ENCODE measurements at regions not wholly inside any gene's neighbourhood (a gene's known extent, or its start where the extent isn't known, plus 50 kb on each side); places are given as distances from the start of the nearest gene placed in this dataset.

DNA sequence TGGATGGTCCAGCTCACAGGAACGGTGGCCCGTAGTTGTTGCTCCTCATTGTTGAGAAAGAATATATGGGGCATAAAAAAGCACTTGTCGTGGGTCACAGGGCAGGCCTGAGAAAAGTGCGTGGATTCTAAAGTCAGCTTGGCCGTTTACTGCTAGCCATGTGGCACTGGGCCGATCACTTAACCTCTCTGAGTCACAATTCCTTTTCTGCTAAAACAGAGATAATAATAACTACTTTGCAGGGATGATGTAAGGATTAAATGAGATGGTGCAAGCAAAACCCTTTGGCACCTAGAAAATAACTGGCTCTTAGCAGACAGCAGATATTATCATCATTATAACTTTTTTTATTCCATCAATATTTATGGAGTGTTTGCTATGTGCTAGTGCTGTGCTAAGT is 579.7 kb downstream of the CCDC171 start:
- DNase-seq (no peak), ATAC-seq (no peak)
- POLR2A ChIA-PET: no interaction called here
- Mint-ChIP-seq H3K27me3 (peaks cover 0 to 6% (median 0%) of the 10 kb centered on the region in 5 donors), H3K9me3 (no peaks in the 10 kb centered on the region), H3K4me3 (no peak overlapping the region), H3K27ac (no peak overlapping the region), H3K4me1 (peaks cover 3 to 9% (median 7%) of the 10 kb centered on the region in 4 donors), H3K36me3 (no peaks in the 10 kb centered on the region)

- Mint-ChIP-seq H3K36me3 (no peaks in the 10 kb centered on the region), H3K27ac (no peak overlapping the region), H3K4me1 (peaks cover 3 to 9% (median 7%) of the 10 kb centered on the region in 4 donors), H3K27me3 (peaks cover 0 to 6% (median 0%) of the 10 kb centered on the region in 5 donors), H3K9me3 (no peaks in the 10 kb centered on the region), H3K4me3 (no peak overlapping the region)
- ATAC-seq (no peak), DNase-seq (no peak)
- POLR2A ChIA-PET: no interaction called here
Measured at GRCh38 chr9:16133032-16133431, 580.2 kb downstream of the CCDC171 start.

- Mint-ChIP-seq H3K36me3 (no peaks in the 10 kb centered on the region), H3K4me3 (peak overlapping the region in 1 of 10 donors; percentile 39), H3K9me3 (no peaks in the 10 kb centered on the region), H3K27ac (no peak overlapping the region), H3K27me3 (peaks cover 0 to 6% (median 0%) of the 10 kb centered on the region in 5 donors), H3K4me1 (peaks cover 3 to 9% (median 6%) of the 10 kb centered on the region in 4 donors)
- POLR2A ChIA-PET: no interaction called here
- peak in 3 of 10 donors; percentile 13 to 33 (median 29) for DNase-seq
- ATAC-seq: peak; percentile 68 to 70
Measured at GRCh38 chr9:16133556-16134227, 580.8 kb downstream of the CCDC171 start.

GRCh38 chr9:16134351-16134750 is 581.5 kb downstream of the CCDC171 start:
- POLR2A ChIA-PET: no interaction called here
- peaks cover 0 to 6% (median 0%) of the 10 kb centered on the region in 5 donors for H3K27me3 Mint-ChIP-seq
- ATAC-seq (no peak), DNase-seq (no peak)
- H3K36me3 Mint-ChIP-seq: no peaks in the 10 kb centered on the region
- H3K4me3 Mint-ChIP-seq: no peak overlapping the region
- no peaks in the 10 kb centered on the region for H3K9me3 Mint-ChIP-seq
- H3K27ac Mint-ChIP-seq: no peak overlapping the region
- peaks cover 3 to 9% (median 6%) of the 10 kb centered on the region in 4 donors for H3K4me1 Mint-ChIP-seq

GRCh38 chr9:16135968-16136367 is 583.1 kb downstream of the CCDC171 start:
- Mint-ChIP-seq H3K27ac (no peak overlapping the region), H3K4me3 (no peak overlapping the region), H3K27me3 (peaks cover 0 to 7% (median 0%) of the 10 kb centered on the region in 5 donors), H3K36me3 (no peaks in the 10 kb centered on the region), H3K9me3 (no peaks in the 10 kb centered on the region), H3K4me1 (peaks cover 3 to 9% (median 6%) of the 10 kb centered on the region in 4 donors)
- DNase-seq: no peak
- no peak for ATAC-seq
- POLR2A ChIA-PET: no interaction called here

DNA sequence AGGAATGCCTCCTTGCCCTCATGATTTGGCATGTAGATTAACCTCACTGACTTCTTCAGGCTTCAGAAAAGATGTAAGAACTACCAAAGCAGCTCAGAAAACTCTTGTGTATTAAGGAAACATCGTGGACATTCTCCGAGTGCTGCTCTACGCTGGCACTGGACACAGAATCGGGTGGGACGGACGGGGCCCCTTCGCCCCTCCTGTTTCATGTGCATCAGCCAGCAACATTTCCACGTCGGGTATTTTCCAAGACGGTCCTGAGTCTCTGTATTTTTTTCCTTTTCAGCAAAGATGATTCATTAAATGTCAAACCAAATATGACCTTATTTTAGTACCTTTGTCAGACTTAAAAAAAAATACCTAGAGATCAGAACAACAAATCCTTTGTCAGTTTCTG is 583.6 kb downstream of the CCDC171 start:
- H3K36me3 Mint-ChIP-seq: no peaks in the 10 kb centered on the region
- no peak overlapping the region for H3K4me3 Mint-ChIP-seq
- DNase-seq: no peak
- POLR2A ChIA-PET: no interaction called here
- H3K27ac Mint-ChIP-seq: no peak overlapping the region
- peaks cover 3 to 9% (median 6%) of the 10 kb centered on the region in 4 donors for H3K4me1 Mint-ChIP-seq
- H3K9me3 Mint-ChIP-seq: no peaks in the 10 kb centered on the region
- no peak for ATAC-seq
- peaks cover 0 to 7% (median 0%) of the 10 kb centered on the region in 5 donors for H3K27me3 Mint-ChIP-seq

GRCh38 chr9:16136961-16137360 is 584.1 kb downstream of the CCDC171 start:
- ATAC-seq: no peak
- POLR2A ChIA-PET: no interaction called here
- Mint-ChIP-seq H3K27ac (no peak overlapping the region), H3K9me3 (no peaks in the 10 kb centered on the region), H3K27me3 (peaks cover 0 to 7% (median 0%) of the 10 kb centered on the region in 5 donors), H3K36me3 (no peaks in the 10 kb centered on the region), H3K4me1 (peaks cover 3 to 9% (median 6%) of the 10 kb centered on the region in 4 donors), H3K4me3 (no peak overlapping the region)
- DNase-seq: no peak

GRCh38 chr9:16138561-16139491 is 586.0 kb downstream of the CCDC171 start:
- H3K36me3 Mint-ChIP-seq: no peaks in the 10 kb centered on the region
- no peaks in the 10 kb centered on the region for H3K9me3 Mint-ChIP-seq
- no peak for ATAC-seq

GRCh38 chr9:16139774-16140173 is 586.9 kb downstream of the CCDC171 start:
- DNase-seq (no peak), ATAC-seq (no peak)
- Mint-ChIP-seq H3K36me3 (no peaks in the 10 kb centered on the region), H3K4me3 (no peak overlapping the region), H3K4me1 (peaks cover 0 to under 1% (median 0%) of the 10 kb centered on the region in 4 donors), H3K27ac (peak overlapping the region in 1 of 10 donors; percentile 47), H3K27me3 (peaks cover 0 to 4% (median 0%) of the 10 kb centered on the region in 5 donors), H3K9me3 (no peaks in the 10 kb centered on the region)
- POLR2A ChIA-PET: no interaction called here

More at GRCh38 chr9:16138561-16139491, 586.0 kb downstream of the CCDC171 start:
- Mint-ChIP-seq H3K4me1 (peaks cover under 1 to 4% (median 1%) of the 10 kb centered on the region in 4 donors), H3K27me3 (peaks cover 0 to 7% (median 0%) of the 10 kb centered on the region in 5 donors), H3K27ac (no peak overlapping the region), H3K4me3 (no peak overlapping the region)
- DNase-seq: no peak
- POLR2A ChIA-PET: no interaction called here

DNA sequence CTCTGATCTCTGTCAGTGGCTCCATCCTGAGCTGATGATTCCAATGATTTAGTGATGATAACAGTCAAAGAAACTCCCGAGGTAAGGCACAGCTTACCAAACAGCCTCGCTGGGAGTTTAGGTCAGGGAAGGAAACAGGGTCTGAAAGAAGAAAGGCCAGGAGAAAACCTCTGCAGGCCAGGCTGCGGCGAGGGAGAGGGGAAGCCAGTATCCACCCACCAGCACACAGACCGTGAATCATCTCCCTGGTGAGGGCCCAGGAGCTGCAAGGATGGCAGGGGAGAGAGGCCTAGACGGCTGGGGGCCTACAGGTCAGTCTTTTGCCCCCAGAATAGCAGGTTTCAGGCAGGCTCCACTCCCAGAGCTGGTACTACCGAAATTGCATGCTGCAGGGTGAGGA is 590.5 kb downstream of the CCDC171 start:
- Mint-ChIP-seq H3K27ac (no peak overlapping the region), H3K9me3 (no peaks in the 10 kb centered on the region), H3K27me3 (peaks cover 0 to 4% (median 0%) of the 10 kb centered on the region in 5 donors), H3K4me3 (no peak overlapping the region), H3K36me3 (no peaks in the 10 kb centered on the region), H3K4me1 (peaks cover 0 to 5% (median 0%) of the 10 kb centered on the region in 4 donors)
- POLR2A ChIA-PET: no interaction called here
- ATAC-seq (no peak), DNase-seq (no peak)

GRCh38 chr9:16143947-16144890 is 591.4 kb downstream of the CCDC171 start:
- ATAC-seq: no peak
- DNase-seq: no peak
- H3K36me3 Mint-ChIP-seq: no peaks in the 10 kb centered on the region

More at GRCh38 chr9:16143947-16144890, 591.4 kb downstream of the CCDC171 start:
- Mint-ChIP-seq H3K9me3 (peaks cover 0 to 3% (median 0%) of the 10 kb centered on the region in 9 donors), H3K4me1 (peaks cover 0 to 5% (median 0%) of the 10 kb centered on the region in 4 donors), H3K4me3 (no peak overlapping the region), H3K27ac (peak overlapping the region in 2 of 10 donors; percentile 66 to 69), H3K27me3 (peaks cover 0 to 4% (median 0%) of the 10 kb centered on the region in 5 donors)
- POLR2A ChIA-PET: no interaction called here

Measured in naive thymus-derived CD8-positive, alpha-beta T cell (primary cell).